NCI-H1092 treated with DMSO at 0.1 percent for 48 hours (cell line): ENCODE measurements at regions not wholly inside any gene's neighbourhood (a gene's known extent, or its start where the extent isn't known, plus 50 kb on each side); places are given as distances from the start of the nearest gene placed in this dataset.

Experiments used
- DNase-seq: peaks from one replicate; lab custom pipeline; 2025; lab: John Stamatoyannopoulos, UW

DNA sequence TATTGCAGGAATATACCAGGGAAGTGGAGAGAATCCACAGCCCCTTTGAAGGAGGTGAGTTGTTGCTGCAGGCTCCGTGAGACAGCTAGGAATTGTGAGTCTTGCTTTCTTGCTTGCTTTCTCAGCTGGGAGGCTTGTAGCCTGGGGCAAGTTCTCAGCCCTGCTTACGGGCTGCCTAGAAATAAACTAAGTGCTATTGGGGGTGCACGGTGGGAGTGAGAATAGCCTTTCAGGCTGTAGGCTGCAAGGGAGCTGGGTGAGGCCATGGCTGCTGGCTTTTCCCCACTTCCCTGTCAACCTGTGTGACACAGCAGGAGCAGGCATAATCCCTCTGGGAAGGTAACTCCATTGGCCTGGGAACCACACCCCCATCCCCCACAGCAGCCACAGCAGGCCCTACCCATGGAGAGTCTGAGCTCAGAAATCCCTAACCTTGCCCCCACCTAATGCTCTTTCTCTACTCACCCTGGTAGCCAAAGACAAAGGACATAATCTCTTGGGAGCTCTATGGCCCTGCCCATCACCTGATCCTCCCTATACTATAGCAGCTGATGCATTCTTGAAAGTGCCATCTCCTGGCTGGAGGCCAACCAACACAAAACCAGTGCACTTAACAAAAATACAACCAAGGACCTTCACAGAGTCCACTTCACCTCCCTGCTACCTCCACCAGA, 113.0 kb downstream of the MMRN1 start:
- DNase-seq: no peak

DNA sequence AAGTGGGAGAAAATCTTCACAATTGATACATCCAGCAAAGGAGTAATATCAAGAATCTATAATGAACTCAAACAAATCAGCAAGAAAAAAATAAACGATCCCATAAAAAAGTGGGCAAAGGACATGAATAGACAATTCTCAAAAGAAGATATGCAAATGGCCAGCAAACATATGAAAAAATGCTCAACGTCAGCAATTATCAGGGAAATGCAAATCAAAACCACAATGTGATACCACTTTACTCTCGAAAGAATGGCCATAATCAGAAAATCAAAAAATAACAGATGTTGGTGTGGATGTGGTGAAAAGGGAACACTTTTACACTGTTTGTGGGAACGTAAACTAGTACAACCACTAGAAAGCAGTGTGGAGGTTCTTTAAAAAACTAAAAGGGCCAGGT, 114.3 kb upstream of the CCSER1 start:
- no peak for DNase-seq

GRCh38 chr4:90024519-90024918, 102.7 kb upstream of the CCSER1 start:
- DNase-seq: no peak

DNA sequence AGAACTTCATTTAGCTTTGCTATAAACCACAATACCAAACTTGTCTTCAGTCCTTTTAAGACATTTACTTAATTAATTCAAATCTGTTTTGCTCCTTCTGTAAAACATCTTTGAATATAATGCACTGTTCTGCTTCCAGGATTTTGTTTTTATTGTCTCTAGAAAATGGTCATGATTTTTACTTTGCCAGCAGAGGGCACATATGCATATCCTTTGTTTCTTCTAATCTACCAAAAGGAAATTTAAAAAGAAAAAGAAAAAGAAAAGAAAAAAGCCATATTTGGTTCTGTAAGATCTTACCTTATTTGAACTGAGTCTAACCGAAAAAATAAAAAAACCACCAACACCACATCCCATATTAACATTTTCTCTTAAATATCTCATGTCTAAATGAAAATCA, 101.9 kb upstream of the CCSER1 start:
- DNase-seq: peak; percentile 21

- no peak for DNase-seq
Measured at GRCh38 chr4:90027565-90027964, 99.6 kb upstream of the CCSER1 start.

DNA sequence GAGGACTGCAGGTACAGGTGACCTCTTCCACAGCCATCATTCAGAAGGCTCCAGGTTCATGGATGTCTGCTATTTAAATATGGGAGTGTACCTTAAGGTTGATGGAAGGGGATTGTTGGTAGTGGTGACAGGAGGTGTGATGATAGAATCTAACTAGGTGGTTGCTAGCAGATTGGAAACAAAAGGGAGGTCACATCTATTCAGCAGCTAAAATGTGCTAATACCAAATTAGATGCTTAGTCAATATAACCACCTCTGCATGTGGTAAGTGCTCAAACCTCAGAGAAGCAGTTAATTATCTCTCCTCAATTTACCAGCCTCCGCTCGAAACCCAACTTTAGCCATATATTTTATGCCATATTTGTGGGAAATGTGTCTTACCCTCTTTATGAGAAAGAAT, 98.7 kb upstream of the CCSER1 start:
- DNase-seq: no peak

- no peak for DNase-seq
Measured at GRCh38 chr4:90030202-90030601, 97.0 kb upstream of the CCSER1 start.

GRCh38 chr4:90030953-90031352, 96.2 kb upstream of the CCSER1 start:
- no peak for DNase-seq

- DNase-seq: no peak
Measured at GRCh38 chr4:90039122-90039521, 88.1 kb upstream of the CCSER1 start.

GRCh38 chr4:90051999-90052398, 75.2 kb upstream of the CCSER1 start:
- DNase-seq: no peak

GRCh38 chr4:90057091-90057490, 70.1 kb upstream of the CCSER1 start:
- DNase-seq: no peak

DNA sequence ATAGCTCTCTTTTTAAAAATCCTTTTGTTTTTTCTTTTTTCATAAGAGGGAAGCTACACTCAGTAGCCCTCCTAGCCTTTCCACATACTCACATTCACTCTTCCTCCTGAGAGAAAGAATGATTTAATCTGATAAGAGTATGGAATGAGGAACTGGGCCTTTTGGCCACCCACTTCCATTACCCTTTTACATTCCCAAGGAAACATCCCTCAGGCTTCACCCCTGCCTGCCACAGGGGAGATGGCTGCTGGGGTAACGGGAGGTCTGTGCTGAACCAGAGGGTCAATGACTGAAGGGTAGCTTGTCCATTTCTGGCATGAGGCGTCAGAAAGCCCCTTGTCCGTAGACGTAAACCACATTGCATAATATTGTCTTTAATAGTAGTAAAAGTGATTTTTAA, 67.2 kb upstream of the CCSER1 start:
- DNase-seq: no peak

GRCh38 chr4:90061881-90062280, 65.3 kb upstream of the CCSER1 start:
- no peak for DNase-seq

DNA sequence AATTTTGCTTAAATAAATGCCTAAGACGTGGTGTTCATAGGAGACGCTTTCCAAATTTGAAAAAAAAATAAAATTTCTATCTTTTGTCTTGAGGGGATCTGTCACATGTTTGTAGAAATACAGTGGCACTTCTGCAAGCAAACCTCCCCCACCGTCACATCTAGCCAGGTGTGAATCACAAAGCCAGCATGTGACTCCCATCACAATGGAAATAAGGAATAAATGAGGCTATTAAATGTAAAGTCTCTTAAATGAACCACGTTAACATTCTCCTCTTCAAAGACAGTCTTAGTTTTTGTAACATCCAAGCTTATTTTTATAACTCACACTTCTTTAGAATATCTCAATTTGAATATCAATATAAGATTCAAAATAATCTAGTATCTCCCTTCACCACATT, 63.0 kb upstream of the CCSER1 start:
- DNase-seq: no peak

GRCh38 chr4:90069151-90069550, 58.0 kb upstream of the CCSER1 start:
- no peak for DNase-seq

DNA sequence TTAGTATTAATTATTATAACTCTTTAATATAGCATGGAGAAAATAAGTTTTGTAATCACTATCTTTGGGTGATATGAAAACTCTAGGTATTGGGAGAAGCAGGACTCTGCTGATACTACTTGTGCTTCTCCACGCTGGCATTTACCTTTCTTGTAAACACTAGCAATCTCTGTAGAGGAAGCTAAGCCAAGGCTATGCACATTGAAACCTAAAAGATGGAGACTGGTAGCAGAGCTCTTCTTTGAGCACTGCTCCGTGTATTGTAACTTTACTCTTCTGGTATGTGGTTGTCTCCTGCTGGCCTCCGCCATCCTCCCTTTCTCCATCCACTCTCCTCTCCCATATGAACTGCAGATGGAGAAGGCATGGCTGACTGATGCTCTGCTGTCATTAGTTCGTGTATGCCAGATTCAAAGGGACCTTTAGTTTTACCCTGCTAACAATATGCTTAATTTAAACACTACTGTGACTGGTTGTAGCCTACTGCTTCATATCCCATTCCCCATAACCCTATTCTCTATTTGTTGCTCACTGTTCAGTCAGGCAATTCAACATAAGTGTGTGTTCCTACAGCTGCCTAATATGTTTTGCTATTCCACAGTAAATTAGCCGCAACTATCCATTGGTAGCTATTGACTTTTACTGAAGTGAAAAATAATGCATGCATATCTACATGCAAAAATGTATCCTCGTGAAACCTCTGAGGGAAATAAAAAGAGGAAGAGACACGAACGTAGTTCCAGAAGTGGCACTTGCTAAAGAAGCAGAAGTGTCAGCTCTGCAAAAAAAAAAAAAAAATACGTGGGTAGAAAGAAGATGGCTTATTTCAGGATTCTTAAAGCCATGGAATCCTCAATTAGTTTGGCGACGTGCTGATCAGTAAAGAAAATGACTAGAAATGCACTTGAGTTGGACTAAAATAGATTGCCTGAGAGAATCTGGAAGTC, 55.6 kb upstream of the CCSER1 start:
- no peak for DNase-seq

- no peak for DNase-seq
Measured at GRCh38 chr4:90074322-90074886, 52.8 kb upstream of the CCSER1 start.
